Mesenchymal stem cell (in vitro differentiated cells and primary cell): ENCODE measurements at regions not wholly inside any gene's neighbourhood (a gene's known extent, or its start where the extent isn't known, plus 50 kb on each side); places are given as distances from the start of the nearest gene placed in this dataset.
"Not testable (repeated sequence)": the region's sequence is repeated elsewhere in the genome, so short reads cannot be mapped to it uniquely, and the experiment has no call there.

Experiments
- DNase-seq: peaks from one replicate; pipeline ENCODE4 v3.0.0-alpha.2; 2013
- H2AFZ ChIP-seq: one replicate; pipeline ENCODE4 v1.6.1; 2013; ENCODE audit warnings: low read depth, mild to moderate bottlenecking, control low read depth, inconsistent platforms, low read length, moderate library complexity
- H2AK5ac ChIP-seq: 2 replicates; pipeline ENCODE4 v1.6.1; 2013; ENCODE audit warnings: low read length, moderate library complexity, mild to moderate bottlenecking, inconsistent platforms; ENCODE audit not compliant: severe bottlenecking
- H2BK120ac ChIP-seq: one replicate; pipeline ENCODE4 v1.6.1; 2013; ENCODE audit warnings: low read depth, mild to moderate bottlenecking, inconsistent platforms, low read length, moderate library complexity
- H2BK12ac ChIP-seq, 2 experiments: one replicate each; pipeline ENCODE4 v1.6.1; 2013; ENCODE audit warnings: inconsistent platforms in 2 of 2, low read length in 2 of 2, mild to moderate bottlenecking in 2 of 2, moderate library complexity in 2 of 2, control low read depth in 1 of 2
- H2BK15ac ChIP-seq: one replicate; pipeline ENCODE4 v1.6.1; 2013; ENCODE audit warnings: mild to moderate bottlenecking, low read depth, inconsistent platforms; ENCODE audit not compliant: poor library complexity, severe bottlenecking
- H2BK5ac ChIP-seq: 2 replicates; pipeline ENCODE4 v1.6.1; 2013; ENCODE audit warnings: low read depth, mild to moderate bottlenecking, low read length, control low read depth, inconsistent platforms; ENCODE audit not compliant: poor library complexity, severe bottlenecking
- H3K14ac ChIP-seq, 2 experiments: one replicate each; pipeline ENCODE4 v1.6.1; 2013; ENCODE audit warnings: inconsistent platforms in 2 of 2, low read length in 2 of 2, control low read depth in 1 of 2, mild to moderate bottlenecking in 1 of 2, moderate library complexity in 1 of 2
- H3K18ac ChIP-seq, 2 experiments: one replicate each; pipeline ENCODE4 v1.6.1; 2013; ENCODE audit warnings: inconsistent platforms in 2 of 2, low read length in 2 of 2, control low read depth in 1 of 2, low read depth in 1 of 2, mild to moderate bottlenecking in 1 of 2
- H3K23ac ChIP-seq, 2 experiments: one replicate each; pipeline ENCODE4 v1.6.1; 2013; ENCODE audit warnings: inconsistent platforms in 2 of 2, low read length in 2 of 2, mild to moderate bottlenecking in 2 of 2, moderate library complexity in 2 of 2, control low read depth in 1 of 2
- H3K27ac ChIP-seq: 2 replicates; pipeline ENCODE4 v1.5.1; 2013; ENCODE audit warnings: mild to moderate bottlenecking, moderate library complexity, low read length, control low read depth, inconsistent platforms; ENCODE audit not compliant: poor library complexity, severe bottlenecking
- H3K27me3 ChIP-seq, 2 experiments: 2 replicates each; pipeline versions ENCODE4 v1.6.1 to v1.7.0; 2013; ENCODE audit warnings: low read length in 2 of 2, mild to moderate bottlenecking in 2 of 2, moderate library complexity in 2 of 2, control low read depth in 1 of 2, inconsistent platforms in 1 of 2; ENCODE audit not compliant: control insufficient read depth in 1 of 2, insufficient read depth in 1 of 2
- H3K36me3 ChIP-seq, 2 experiments: 2 replicates each; pipeline versions ENCODE4 v1.6.1 to v1.7.0; 2013; ENCODE audit warnings: low read length in 2 of 2, control low read depth in 1 of 2, inconsistent platforms in 1 of 2, low read depth in 1 of 2, mild to moderate bottlenecking in 1 of 2; ENCODE audit not compliant: insufficient read depth in 2 of 2, control insufficient read depth in 1 of 2
- H3K4ac ChIP-seq, 2 experiments: one replicate each; pipeline ENCODE4 v1.6.1; 2013; ENCODE audit warnings: inconsistent platforms in 2 of 2, low read length in 2 of 2, mild to moderate bottlenecking in 2 of 2, moderate library complexity in 2 of 2, control low read depth in 1 of 2, low read depth in 1 of 2
- H3K4me1 ChIP-seq: 2 replicates; pipeline ENCODE4 v1.6.1; 2013; ENCODE audit warnings: low read depth, low read length, control low read depth; ENCODE audit not compliant: control insufficient read depth, insufficient read depth
- H3K4me2 ChIP-seq: 2 replicates; pipeline ENCODE4 v1.6.1; 2013; ENCODE audit warnings: low read length, mild to moderate bottlenecking, inconsistent platforms; ENCODE audit not compliant: poor library complexity, severe bottlenecking
- H3K4me3 ChIP-seq, 2 experiments: 2 replicates each; pipeline versions ENCODE4 v1.5.1 to v1.7.0; 2013; ENCODE audit warnings: low read length in 2 of 2, mild to moderate bottlenecking in 2 of 2, control low read depth in 1 of 2, low read depth in 1 of 2; ENCODE audit not compliant: insufficient read depth in 1 of 2
- H3K79me1 ChIP-seq: replicated peaks from 2 replicates; pipeline ENCODE4 v1.6.1; 2013; ENCODE audit warnings: mild to moderate bottlenecking, control low read depth, low read length, inconsistent platforms; ENCODE audit not compliant: poor library complexity, severe bottlenecking
- H3K9ac ChIP-seq: 2 replicates; pipeline ENCODE4 v1.7.0; 2013; ENCODE audit warnings: mild to moderate bottlenecking, low read length, moderate library complexity
- H3K9me3 ChIP-seq: 2 replicates; pipeline ENCODE4 v1.7.0; 2013; ENCODE audit warnings: mild to moderate bottlenecking, low read length; ENCODE audit not compliant: control insufficient read depth
- H4K8ac ChIP-seq: one replicate; pipeline ENCODE4 v1.6.1; 2013; ENCODE audit warnings: inconsistent platforms, mild to moderate bottlenecking, low read length, moderate library complexity
- H4K91ac ChIP-seq: one replicate; pipeline ENCODE4 v1.6.1; 2013; ENCODE audit warnings: mild to moderate bottlenecking, low read length, inconsistent platforms
- WGBS: methylation state at CpG from one replicate; pipeline ENCODE4 v1.1.7; 2013; ENCODE audit warnings: mixed read lengths; 5-methylcytosine and 5-hydroxymethylcytosine counted together

GRCh38 chr13:22877421-22877820 lies 303.4 kb upstream of the SGCG start:
- Histone ChIP-seq H3K9ac (no peak overlapping the region), H2BK12ac (no peak overlapping the region), H3K79me1 (no peaks in the 10 kb centered on the region), H3K4me2 (no peak overlapping the region), H3K9me3 (no peaks in the 10 kb centered on the region), H2AFZ (no peak overlapping the region), H3K18ac (no peak overlapping the region), H3K27ac (no peak overlapping the region), H2BK5ac (no peak overlapping the region), H3K4ac (no peak overlapping the region), H3K36me3 (no peaks in the 10 kb centered on the region), H3K4me1 (peaks cover 7% of the 10 kb centered on the region), H3K4me3 (no peak overlapping the region), H3K23ac (no peak overlapping the region), H3K27me3 (no peaks in the 10 kb centered on the region), H4K8ac (no peak overlapping the region), H3K14ac (no peak overlapping the region), H4K91ac (no peak overlapping the region), H2AK5ac (no peak overlapping the region), H2BK15ac (no peak overlapping the region), H2BK120ac (no peak overlapping the region)
- no CpG with 5 or more reads among the region's 4 CpGs for WGBS
- DNase-seq = no peak

- Histone ChIP-seq H3K14ac (no peak overlapping the region), H2AK5ac (peak overlapping the region; percentile 88), H2BK15ac (no peak overlapping the region), H3K4me1 (peaks cover 10% of the 10 kb centered on the region), H3K4ac (no peak overlapping the region), H4K8ac (no peak overlapping the region), H2AFZ (no peak overlapping the region), H3K27ac (peak overlapping the region; percentile 91), H3K79me1 (no peaks in the 10 kb centered on the region), H3K9ac (no peak overlapping the region), H3K23ac (no peak overlapping the region), H2BK5ac (no peak overlapping the region), H4K91ac (no peak overlapping the region), H3K4me2 (no peak overlapping the region), H3K9me3 (no peaks in the 10 kb centered on the region), H3K4me3 (no peak overlapping the region), H3K18ac (no peak overlapping the region), H2BK120ac (no peak overlapping the region), H2BK12ac (no peak overlapping the region), H3K27me3 (no peaks in the 10 kb centered on the region), H3K36me3 (no peaks in the 10 kb centered on the region)
- 61% methylated on average over 4 of the region's 10 CpGs for WGBS
- DNase-seq = no peak
Measured at GRCh38 chr13:22880741-22881720, 299.7 kb upstream of the SGCG start.

- H3K4me1 ChIP-seq = peaks cover 10% of the 10 kb centered on the region
- not testable (repeated sequence) for H2BK12ac ChIP-seq, H3K79me1 ChIP-seq, H2BK15ac ChIP-seq, H3K27ac ChIP-seq, H2BK120ac ChIP-seq, H3K36me3 ChIP-seq, H2AFZ ChIP-seq, H2AK5ac ChIP-seq, H3K23ac ChIP-seq, H4K8ac ChIP-seq, H3K14ac ChIP-seq, H3K9ac ChIP-seq, H4K91ac ChIP-seq, H3K18ac ChIP-seq, H3K4me2 ChIP-seq, H3K4ac ChIP-seq, H2BK5ac ChIP-seq, DNase-seq, H3K9me3 ChIP-seq, H3K27me3 ChIP-seq, H3K4me3 ChIP-seq
- 35% methylated on average over 4 of the region's 9 CpGs for WGBS
Measured at GRCh38 chr13:22881721-22882608, 298.8 kb upstream of the SGCG start.
